ENCODE measurements at regions not wholly inside any gene's neighbourhood (a gene's known extent, or its start where the extent isn't known, plus 50 kb on each side); places are given as distances from the start of the nearest gene placed in this dataset.

DNA sequence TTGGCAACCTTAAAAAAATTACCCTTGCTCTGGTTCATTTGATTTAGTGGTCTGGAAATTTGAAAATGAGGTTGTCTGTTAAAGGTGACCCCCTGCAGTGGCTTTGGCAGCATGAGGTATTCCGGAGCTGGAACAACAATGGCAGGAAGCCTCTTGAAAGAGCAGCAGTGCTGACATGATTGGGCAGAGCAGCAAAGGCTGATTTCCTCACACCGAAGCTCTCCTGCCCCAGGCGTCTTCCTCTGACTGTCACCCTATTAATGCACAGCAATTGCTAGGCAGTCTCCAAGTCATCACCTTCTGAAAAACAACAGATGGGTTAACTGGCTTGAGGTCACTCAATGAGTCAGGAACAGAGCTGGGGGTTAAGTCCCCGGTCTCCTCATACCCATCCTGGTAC, 241.8 kb upstream of the MMS22L start:
- Histone ChIP-seq H4K20me1 (ENCODE audit: control insufficient read depth, insufficient read depth, low read length, poor library complexity, severe bottlenecking) (no peaks in the 10 kb centered on the region), H3K9me3 (ENCODE audit: control extremely low read depth in 1 of 3, control insufficient read depth in 2 of 3, insufficient read depth in 1 of 3, low read length in 2 of 3) (no peaks in the 10 kb centered on the region), H3K4me2 (replicated peaks; ENCODE audit: low read depth, low read length, poor library complexity, severe bottlenecking) (no peak overlapping the region), H3K9ac (ENCODE audit: low read length) (no peak overlapping the region), H2AFZ (ENCODE audit: insufficient read depth, low read depth, low read length, poor library complexity, severe bottlenecking) (no peak overlapping the region), H3K4me1 (ENCODE audit: control insufficient read depth in 2 of 2, insufficient read depth in 2 of 2, low read length in 2 of 2) (no peaks in the 10 kb centered on the region), H3K79me2 (ENCODE audit: control insufficient read depth, insufficient read depth, low read length) (no peaks in the 10 kb centered on the region), H3K27me3 (replicated peaks in 1 of 4; ENCODE audit: control extremely low read depth in 1 of 4, control insufficient read depth in 3 of 4, insufficient read depth in 4 of 4, low read length in 3 of 4) (no peaks in the 10 kb centered on the region), H3K27ac (ENCODE audit: low read length in 2 of 2) (no peak overlapping the region), H3K36me3 (replicated peaks in 1 of 2; ENCODE audit: control extremely low read depth in 1 of 2, control insufficient read depth in 1 of 2, extremely low read depth in 1 of 2, insufficient read depth in 2 of 2, low read length in 1 of 2) (no peaks in the 10 kb centered on the region), H3K4me3 (ENCODE audit: control extremely low read depth in 1 of 5, extremely low read depth in 1 of 5, insufficient read depth in 1 of 5, low read depth in 2 of 5, low read length in 4 of 5) (no peak overlapping the region)
- Mint-ChIP-seq H3K27me3 (no peaks in the 10 kb centered on the region), H3K4me3 (no peak overlapping the region), H3K4me1 (no peaks in the 10 kb centered on the region), H3K9me3 (ENCODE audit: insufficient read depth) (peaks cover 2% of the 10 kb centered on the region), H3K27ac (no peak overlapping the region)
- WGBS (ENCODE audit: insufficient coverage): 28% methylated on average over 4 of the region's 4 CpGs
- intact Hi-C loops (cut with micrococcal nuclease): no loop called here
- ChIA-PET POLR2A (no interaction called here), CTCF (no interaction called here)
- TF ChIP-seq CTCF (IDR thresholded peaks at IDR 0.05) (no peak), EZH2 (IDR thresholded peaks at IDR 0.05; ENCODE audit: borderline replicate concordance, insufficient read depth, low read depth, low read length, poor library complexity, severe bottlenecking) (no peak)
- ATAC-seq (ENCODE audit: low read depth): no peak
- DNase-seq: no peak

DNA sequence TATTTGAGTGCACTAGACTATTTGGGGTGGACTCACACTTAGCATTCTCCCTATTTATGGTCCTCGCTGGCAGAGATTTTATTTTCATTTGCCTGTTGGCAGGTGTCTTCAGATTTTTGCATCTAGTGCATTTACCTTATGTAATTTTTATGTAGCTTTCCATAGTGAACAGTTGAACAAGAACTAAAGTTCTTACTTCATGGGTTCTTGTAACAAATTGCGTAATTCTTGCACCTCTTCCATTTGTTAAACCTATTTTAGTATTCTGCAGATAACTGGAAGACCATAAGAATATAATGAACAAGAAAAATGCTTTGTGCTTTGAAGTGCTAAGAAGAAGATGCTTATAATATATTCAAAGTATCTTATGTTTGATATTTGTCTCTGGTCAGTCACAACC, 252.8 kb upstream of the MMS22L start:
- H3K4me1 ChIP-seq (ENCODE audit: control insufficient read depth in 2 of 2, insufficient read depth in 2 of 2, low read length in 2 of 2): no peaks in the 10 kb centered on the region
- H3K27me3 Mint-ChIP-seq: peaks cover 7% of the 10 kb centered on the region

More for the DNA sequence above, 252.8 kb upstream of the MMS22L start:
- Mint-ChIP-seq H3K9me3 (ENCODE audit: insufficient read depth) (no peaks in the 10 kb centered on the region), H3K4me1 (no peaks in the 10 kb centered on the region), H3K27ac (no peak overlapping the region), H3K4me3 (no peak overlapping the region)
- DNase-seq: no peak
- no peaks in the 10 kb centered on the region for H4K20me1 ChIP-seq (ENCODE audit: control insufficient read depth, insufficient read depth, low read length, poor library complexity, severe bottlenecking)
- ChIA-PET POLR2A (no interaction called here), CTCF (no interaction called here)
- WGBS (ENCODE audit: insufficient coverage): no CpG with 5 or more reads among the region's 2 CpGs
- no peak overlapping the region for H2AFZ ChIP-seq (ENCODE audit: insufficient read depth, low read depth, low read length, poor library complexity, severe bottlenecking)
- no peak overlapping the region for H3K27ac ChIP-seq (ENCODE audit: low read length in 2 of 2)
- no peaks in the 10 kb centered on the region for H3K9me3 ChIP-seq (ENCODE audit: control extremely low read depth in 1 of 3, control insufficient read depth in 2 of 3, insufficient read depth in 1 of 3, low read length in 2 of 3)
- no peaks in the 10 kb centered on the region for H3K27me3 ChIP-seq (replicated peaks in 1 of 4; ENCODE audit: control extremely low read depth in 1 of 4, control insufficient read depth in 3 of 4, insufficient read depth in 4 of 4, low read length in 3 of 4)
- no peaks in the 10 kb centered on the region for H3K79me2 ChIP-seq (ENCODE audit: control insufficient read depth, insufficient read depth, low read length)
- H3K4me2 ChIP-seq (replicated peaks; ENCODE audit: low read depth, low read length, poor library complexity, severe bottlenecking): no peak overlapping the region
- intact Hi-C loops (cut with micrococcal nuclease): no loop called here
- H3K4me3 ChIP-seq (ENCODE audit: control extremely low read depth in 1 of 5, extremely low read depth in 1 of 5, insufficient read depth in 1 of 5, low read depth in 2 of 5, low read length in 4 of 5): no peak overlapping the region
- no peak for ATAC-seq (ENCODE audit: low read depth)
- no peaks in the 10 kb centered on the region for H3K36me3 ChIP-seq (replicated peaks in 1 of 2; ENCODE audit: control extremely low read depth in 1 of 2, control insufficient read depth in 1 of 2, extremely low read depth in 1 of 2, insufficient read depth in 2 of 2, low read length in 1 of 2)
- TF ChIP-seq EZH2 (IDR thresholded peaks at IDR 0.05; ENCODE audit: borderline replicate concordance, insufficient read depth, low read depth, low read length, poor library complexity, severe bottlenecking) (no peak), CTCF (IDR thresholded peaks at IDR 0.05) (no peak)
- H3K9ac ChIP-seq (ENCODE audit: low read length): no peak overlapping the region

All from B cell (primary cell).